ENCODE measurements at regions not wholly inside any gene's neighbourhood (a gene's known extent, or its start where the extent isn't known, plus 50 kb on each side); places are given as distances from the start of the nearest gene placed in this dataset.

DNA sequence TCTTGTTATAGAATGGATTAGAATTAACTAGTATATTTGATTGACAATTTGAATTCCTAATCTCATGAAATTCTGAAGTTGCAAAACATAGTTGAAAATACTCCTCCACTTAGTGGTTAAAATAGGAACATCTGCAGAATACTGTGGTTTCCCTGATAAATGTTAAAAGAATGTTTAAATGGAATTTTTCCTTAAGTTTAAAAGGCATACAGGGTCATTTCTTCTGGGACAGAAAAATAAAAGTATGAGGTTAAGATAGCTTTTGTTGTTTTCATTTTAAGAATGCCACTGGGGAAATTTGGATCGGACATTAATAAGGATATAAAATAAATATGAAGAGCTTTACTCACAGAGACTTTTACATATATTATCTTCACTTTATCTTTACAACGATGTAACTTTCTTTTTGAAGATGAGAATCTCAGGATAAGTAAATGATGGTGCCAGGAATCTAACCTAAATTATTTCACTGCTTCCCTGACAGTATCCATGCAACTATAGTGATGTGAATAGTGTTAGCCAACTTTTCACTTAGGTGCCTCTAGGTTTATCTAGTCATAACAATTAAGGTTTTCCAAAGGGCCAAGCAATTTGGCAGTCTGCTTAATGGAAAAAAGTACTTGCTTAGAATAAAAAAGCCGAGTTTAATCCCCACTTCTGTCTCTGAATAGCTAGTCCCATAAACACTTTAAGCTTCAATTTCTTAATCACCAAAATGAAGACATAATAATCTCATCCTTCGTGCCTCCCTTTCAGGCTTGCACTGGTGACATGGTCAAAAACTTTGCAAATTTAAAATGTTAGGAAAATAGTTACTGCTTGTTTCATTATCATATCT lies 151.8 kb upstream of the STK17B start:
- Histone ChIP-seq H3K4me3 (replicated peaks in 1 of 3; ENCODE audit: insufficient read depth in 1 of 3, low read depth in 1 of 3, low read length in 3 of 3) (no peak overlapping the region), H3K27me3 (ENCODE audit: control insufficient read depth in 2 of 2, insufficient read depth in 2 of 2, low read length in 2 of 2) (no peaks in the 10 kb centered on the region), H3K4me1 (ENCODE audit: control insufficient read depth, extremely low read depth, insufficient read depth, low read length) (peaks cover 9% of the 10 kb centered on the region), H3K36me3 (ENCODE audit: control insufficient read depth in 2 of 2, extremely low read depth in 1 of 2, insufficient read depth in 2 of 2, low read length in 2 of 2) (peaks cover 17 to 43% of the 10 kb centered on the region in 2 experiments), H3K9me1 (replicated peaks; ENCODE audit: control insufficient read depth, extremely low read depth, insufficient read depth, low read length) (no peaks in the 10 kb centered on the region), H3K79me2 (ENCODE audit: control insufficient read depth, insufficient read depth, low read length) (peaks cover 13% of the 10 kb centered on the region), H3K9me3 (replicated peaks; ENCODE audit: control insufficient read depth, insufficient read depth, low read length) (no peaks in the 10 kb centered on the region), H3K4me2 (ENCODE audit: insufficient read depth, low read length) (no peak overlapping the region), H2AFZ (ENCODE audit: low read depth, low read length) (no peak overlapping the region), H4K20me1 (replicated peaks; ENCODE audit: control insufficient read depth, extremely low read depth, insufficient read depth, low read length) (no peaks in the 10 kb centered on the region), H3K9ac (replicated peaks; ENCODE audit: extremely low read depth, insufficient read depth, low read length) (no peak overlapping the region), H3K27ac (ENCODE audit: insufficient read depth, low read depth, low read length) (no peak overlapping the region)
- no peak for FAIRE-seq
- no peak for TF ChIP-seq MAX (IDR thresholded peaks at IDR 0.05; ENCODE audit: insufficient read depth, insufficient read length)
- TF ChIP-seq EZH2 (IDR thresholded peaks at IDR 0.05; ENCODE audit: borderline replicate concordance, low read depth, low read length, severe bottlenecking) = no peak
- DNase-seq (ENCODE audit: low read depth, low spot score) = no peak
- POLR2A ChIA-PET = no interaction called here
- intact Hi-C loops (cut with micrococcal nuclease) (no loop called here), dilution Hi-C loops (cut with MboI; ENCODE audit: extremely low pct_ligation_motif_present, low sequenced_read_pairs) (no loop called here)
- BruUV-seq (replicated peaks) = no TSS peak
- CTCF ChIA-PET = interaction anchor here (0.9 to 1.5 kb wide), 2 partner anchors 14 to 131 kb away, joined by 4 to 8 read pairs; no protein-coding TSS in a partner anchor

- intact Hi-C loops (cut with micrococcal nuclease) = no loop called here
- Histone ChIP-seq H3K27me3 (ENCODE audit: control insufficient read depth in 2 of 2, insufficient read depth in 2 of 2, low read length in 2 of 2) (no peaks in the 10 kb centered on the region), H3K79me2 (ENCODE audit: control insufficient read depth, insufficient read depth, low read length) (peaks cover 15% of the 10 kb centered on the region), H3K9me3 (replicated peaks; ENCODE audit: control insufficient read depth, insufficient read depth, low read length) (no peaks in the 10 kb centered on the region), H4K20me1 (replicated peaks; ENCODE audit: control insufficient read depth, extremely low read depth, insufficient read depth, low read length) (no peaks in the 10 kb centered on the region), H2AFZ (ENCODE audit: low read depth, low read length) (no peak overlapping the region), H3K4me2 (ENCODE audit: insufficient read depth, low read length) (no peak overlapping the region), H3K36me3 (ENCODE audit: control insufficient read depth in 2 of 2, extremely low read depth in 1 of 2, insufficient read depth in 2 of 2, low read length in 2 of 2) (peaks cover 7 to 37% of the 10 kb centered on the region in 2 experiments), H3K9me1 (replicated peaks; ENCODE audit: control insufficient read depth, extremely low read depth, insufficient read depth, low read length) (no peaks in the 10 kb centered on the region), H3K9ac (replicated peaks; ENCODE audit: extremely low read depth, insufficient read depth, low read length) (no peak overlapping the region), H3K4me3 (replicated peaks in 1 of 3; ENCODE audit: insufficient read depth in 1 of 3, low read depth in 1 of 3, low read length in 3 of 3) (no peak overlapping the region), H3K27ac (ENCODE audit: insufficient read depth, low read depth, low read length) (no peak overlapping the region), H3K4me1 (ENCODE audit: control insufficient read depth, extremely low read depth, insufficient read depth, low read length) (peaks cover 9% of the 10 kb centered on the region)
- BruUV-seq (replicated peaks) = no TSS peak
- POLR2A ChIA-PET = no interaction called here
- TF ChIP-seq GATA2 (IDR thresholded peaks at IDR 0.05; ENCODE audit: insufficient read depth, insufficient read length, low read depth, low read length) (no peak), POLR2A (IDR thresholded peaks at IDR 0.05; ENCODE audit: low read depth, low read length) (no peak), EZH2 (IDR thresholded peaks at IDR 0.05; ENCODE audit: borderline replicate concordance, low read depth, low read length, severe bottlenecking) (no peak), FOS (IDR thresholded peaks at IDR 0.05; ENCODE audit: borderline replicate concordance, insufficient read depth, low read length) (no peak)
- TF ChIP-seq, protein P1, sequence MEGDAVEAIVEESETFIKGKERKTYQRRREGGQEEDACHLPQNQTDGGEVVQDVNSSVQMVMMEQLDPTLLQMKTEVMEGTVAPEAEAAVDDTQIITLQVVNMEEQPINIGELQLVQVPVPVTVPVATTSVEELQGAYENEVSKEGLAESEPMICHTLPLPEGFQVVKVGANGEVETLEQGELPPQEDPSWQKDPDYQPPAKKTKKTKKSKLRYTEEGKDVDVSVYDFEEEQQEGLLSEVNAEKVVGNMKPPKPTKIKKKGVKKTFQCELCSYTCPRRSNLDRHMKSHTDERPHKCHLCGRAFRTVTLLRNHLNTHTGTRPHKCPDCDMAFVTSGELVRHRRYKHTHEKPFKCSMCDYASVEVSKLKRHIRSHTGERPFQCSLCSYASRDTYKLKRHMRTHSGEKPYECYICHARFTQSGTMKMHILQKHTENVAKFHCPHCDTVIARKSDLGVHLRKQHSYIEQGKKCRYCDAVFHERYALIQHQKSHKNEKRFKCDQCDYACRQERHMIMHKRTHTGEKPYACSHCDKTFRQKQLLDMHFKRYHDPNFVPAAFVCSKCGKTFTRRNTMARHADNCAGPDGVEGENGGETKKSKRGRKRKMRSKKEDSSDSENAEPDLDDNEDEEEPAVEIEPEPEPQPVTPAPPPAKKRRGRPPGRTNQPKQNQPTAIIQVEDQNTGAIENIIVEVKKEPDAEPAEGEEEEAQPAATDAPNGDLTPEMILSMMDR (IDR thresholded peaks at IDR 0.05; ENCODE audit: extremely low read depth in 1 of 2, insufficient read depth in 1 of 2, low read depth in 1 of 2, low read length in 2 of 2) = no peak
- DNase-seq (ENCODE audit: low read depth, low spot score) (no peak), FAIRE-seq (no peak)
- dilution Hi-C loops (cut with MboI; ENCODE audit: extremely low pct_ligation_motif_present, low sequenced_read_pairs) = no loop called here
- CTCF ChIA-PET = interaction anchor here (1.0 kb wide), 2 partner anchors 12 to 27 kb away, joined by 3 to 7 read pairs; no protein-coding TSS in a partner anchor
These were observed 152.8 kb upstream of the STK17B start for GRCh38 chr2:196324211-196324610.

Measured in endothelial cell of umbilical vein (primary cell).